ENCODE measurements at regions not wholly inside any gene's neighbourhood (a gene's known extent, or its start where the extent isn't known, plus 50 kb on each side); places are given as distances from the start of the nearest gene placed in this dataset.

GRCh38 chr13:88585861-88586260 lies 914.7 kb downstream of the SLITRK5 start:
- TF ChIP-seq, protein P1, sequence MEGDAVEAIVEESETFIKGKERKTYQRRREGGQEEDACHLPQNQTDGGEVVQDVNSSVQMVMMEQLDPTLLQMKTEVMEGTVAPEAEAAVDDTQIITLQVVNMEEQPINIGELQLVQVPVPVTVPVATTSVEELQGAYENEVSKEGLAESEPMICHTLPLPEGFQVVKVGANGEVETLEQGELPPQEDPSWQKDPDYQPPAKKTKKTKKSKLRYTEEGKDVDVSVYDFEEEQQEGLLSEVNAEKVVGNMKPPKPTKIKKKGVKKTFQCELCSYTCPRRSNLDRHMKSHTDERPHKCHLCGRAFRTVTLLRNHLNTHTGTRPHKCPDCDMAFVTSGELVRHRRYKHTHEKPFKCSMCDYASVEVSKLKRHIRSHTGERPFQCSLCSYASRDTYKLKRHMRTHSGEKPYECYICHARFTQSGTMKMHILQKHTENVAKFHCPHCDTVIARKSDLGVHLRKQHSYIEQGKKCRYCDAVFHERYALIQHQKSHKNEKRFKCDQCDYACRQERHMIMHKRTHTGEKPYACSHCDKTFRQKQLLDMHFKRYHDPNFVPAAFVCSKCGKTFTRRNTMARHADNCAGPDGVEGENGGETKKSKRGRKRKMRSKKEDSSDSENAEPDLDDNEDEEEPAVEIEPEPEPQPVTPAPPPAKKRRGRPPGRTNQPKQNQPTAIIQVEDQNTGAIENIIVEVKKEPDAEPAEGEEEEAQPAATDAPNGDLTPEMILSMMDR (IDR thresholded peaks at IDR 0.05) = no peak
- TF ChIP-seq POLR2AphosphoS5 (IDR thresholded peaks at IDR 0.05) = no peak

Measured in sigmoid colon (tissue), 4 donors.